ENCODE measurements at regions not wholly inside any gene's neighbourhood (a gene's known extent, or its start where the extent isn't known, plus 50 kb on each side); places are given as distances from the start of the nearest gene placed in this dataset.

DNA sequence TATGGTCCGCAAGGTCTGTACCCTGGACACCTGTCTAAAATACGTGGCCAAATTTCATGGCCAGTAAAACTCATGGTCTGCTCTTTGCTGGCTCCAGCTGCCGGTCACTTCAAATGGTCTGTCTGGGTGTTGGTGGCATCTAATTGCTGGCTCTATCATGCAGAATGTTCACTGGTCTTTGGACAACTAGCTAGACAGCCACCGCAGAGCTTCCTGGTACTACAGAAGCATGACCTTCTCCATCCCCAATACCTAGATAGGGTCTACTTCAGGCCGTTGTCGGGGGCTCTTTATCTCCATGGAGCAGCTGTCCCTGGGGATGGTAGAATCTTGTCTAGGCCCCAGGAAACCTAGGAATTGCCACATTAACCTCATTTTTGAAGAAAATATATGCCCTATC, 88.4 kb upstream of the RMDN2 start:
- Histone ChIP-seq H3K36me3 (ENCODE audit: control insufficient read depth in 1 of 2, insufficient read depth in 2 of 2, low read length in 2 of 2) (no peaks in the 10 kb centered on the region), H3K79me2 (ENCODE audit: insufficient read depth, low read length) (no peaks in the 10 kb centered on the region), H3K4me1 (ENCODE audit: control insufficient read depth in 1 of 2, insufficient read depth in 2 of 2, low read length in 2 of 2) (no peaks in the 10 kb centered on the region), H2AFZ (ENCODE audit: low read depth, low read length, poor library complexity, severe bottlenecking) (no peak overlapping the region), H3K9me2 (ENCODE audit: insufficient read depth) (no peaks in the 10 kb centered on the region), H4K20me1 (ENCODE audit: insufficient read depth) (no peaks in the 10 kb centered on the region), H3K27ac (ENCODE audit: low read depth, low read length) (no peak overlapping the region), H3K9me3 (ENCODE audit: control insufficient read depth in 1 of 2, insufficient read depth in 1 of 2, low read depth in 1 of 2, low read length in 2 of 2) (no peaks in the 10 kb centered on the region), H3K27me3 (ENCODE audit: insufficient read depth, low read length) (no peaks in the 10 kb centered on the region), H3K9ac (ENCODE audit: low read length) (no peak overlapping the region), H3K4me3 (replicated peaks in 1 of 2; ENCODE audit: low read depth in 1 of 2, low read length in 2 of 2) (no peak overlapping the region), H3K4me2 (ENCODE audit: low read length) (no peak overlapping the region)
- ChIA-PET RAD21 (ENCODE audit: low non-redundant PET in 1 of 2, low total read pairs in 2 of 2, uncharacterized antibody in 2 of 2, unreplicated experiment in 2 of 2) (no interaction called here), POLR2A (no interaction called here), CTCF (interaction anchor here (0.7 kb wide), 1 partner anchor 438 kb away, joined by 3 read pairs; no protein-coding TSS in a partner anchor)
- intact Hi-C loops (cut with micrococcal nuclease) = no loop called here
- no peak for DNase-seq (ENCODE audit: low read depth, low spot score)
- no peak for ATAC-seq
- TF ChIP-seq EZH2phosphoT487 (IDR thresholded peaks at IDR 0.05; ENCODE audit: borderline replicate concordance) = no peak
- TF ChIP-seq POLR2AphosphoS5 (IDR thresholded peaks at IDR 0.05; ENCODE audit: low read depth, low read length) = no peak
- no peak for TF ChIP-seq FOSL1 (IDR thresholded peaks at IDR 0.05; ENCODE audit: low read depth)
- TF ChIP-seq ZFX (IDR thresholded peaks at IDR 0.05) = no peak
- no peak for TF ChIP-seq TCF7L2 (IDR thresholded peaks at IDR 0.05; ENCODE audit: borderline replicate concordance, extremely low read depth, insufficient read depth, insufficient read length)
- no peak for TF ChIP-seq EGR1 (IDR thresholded peaks at IDR 0.05; ENCODE audit: low read depth)
- no peak for TF ChIP-seq ZNF274 (IDR thresholded peaks at IDR 0.05; ENCODE audit: low read depth, low read length)
- TF ChIP-seq, protein P1, sequence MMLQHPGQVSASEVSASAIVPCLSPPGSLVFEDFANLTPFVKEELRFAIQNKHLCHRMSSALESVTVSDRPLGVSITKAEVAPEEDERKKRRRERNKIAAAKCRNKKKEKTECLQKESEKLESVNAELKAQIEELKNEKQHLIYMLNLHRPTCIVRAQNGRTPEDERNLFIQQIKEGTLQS (IDR thresholded peaks at IDR 0.05) = no peak
- TF ChIP-seq SIN3A (IDR thresholded peaks at IDR 0.05; ENCODE audit: low read depth) = no peak
- TF ChIP-seq SRF (IDR thresholded peaks at IDR 0.05; ENCODE audit: low read depth) = no peak
- TF ChIP-seq, protein P2, sequence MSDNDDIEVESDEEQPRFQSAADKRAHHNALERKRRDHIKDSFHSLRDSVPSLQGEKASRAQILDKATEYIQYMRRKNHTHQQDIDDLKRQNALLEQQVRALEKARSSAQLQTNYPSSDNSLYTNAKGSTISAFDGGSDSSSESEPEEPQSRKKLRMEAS (IDR thresholded peaks at IDR 0.05) = no peak
- TF ChIP-seq RAD21 (IDR thresholded peaks at IDR 0.05; ENCODE audit: low read depth) = no peak
- TF ChIP-seq ELF1 (IDR thresholded peaks at IDR 0.05; ENCODE audit: borderline replicate concordance, low read depth) = no peak
- TF ChIP-seq CEBPB (IDR thresholded peaks at IDR 0.05; ENCODE audit: low read depth) = no peak
- TF ChIP-seq JUND (IDR thresholded peaks at IDR 0.05) = no peak
- TF ChIP-seq CBX3 (IDR thresholded peaks at IDR 0.05; ENCODE audit: low read depth) = no peak
- TF ChIP-seq YY1 (IDR thresholded peaks at IDR 0.05; ENCODE audit: extremely low read depth, insufficient replicate concordance, low read depth, low read length) = no peak
- TF ChIP-seq, protein P3, sequence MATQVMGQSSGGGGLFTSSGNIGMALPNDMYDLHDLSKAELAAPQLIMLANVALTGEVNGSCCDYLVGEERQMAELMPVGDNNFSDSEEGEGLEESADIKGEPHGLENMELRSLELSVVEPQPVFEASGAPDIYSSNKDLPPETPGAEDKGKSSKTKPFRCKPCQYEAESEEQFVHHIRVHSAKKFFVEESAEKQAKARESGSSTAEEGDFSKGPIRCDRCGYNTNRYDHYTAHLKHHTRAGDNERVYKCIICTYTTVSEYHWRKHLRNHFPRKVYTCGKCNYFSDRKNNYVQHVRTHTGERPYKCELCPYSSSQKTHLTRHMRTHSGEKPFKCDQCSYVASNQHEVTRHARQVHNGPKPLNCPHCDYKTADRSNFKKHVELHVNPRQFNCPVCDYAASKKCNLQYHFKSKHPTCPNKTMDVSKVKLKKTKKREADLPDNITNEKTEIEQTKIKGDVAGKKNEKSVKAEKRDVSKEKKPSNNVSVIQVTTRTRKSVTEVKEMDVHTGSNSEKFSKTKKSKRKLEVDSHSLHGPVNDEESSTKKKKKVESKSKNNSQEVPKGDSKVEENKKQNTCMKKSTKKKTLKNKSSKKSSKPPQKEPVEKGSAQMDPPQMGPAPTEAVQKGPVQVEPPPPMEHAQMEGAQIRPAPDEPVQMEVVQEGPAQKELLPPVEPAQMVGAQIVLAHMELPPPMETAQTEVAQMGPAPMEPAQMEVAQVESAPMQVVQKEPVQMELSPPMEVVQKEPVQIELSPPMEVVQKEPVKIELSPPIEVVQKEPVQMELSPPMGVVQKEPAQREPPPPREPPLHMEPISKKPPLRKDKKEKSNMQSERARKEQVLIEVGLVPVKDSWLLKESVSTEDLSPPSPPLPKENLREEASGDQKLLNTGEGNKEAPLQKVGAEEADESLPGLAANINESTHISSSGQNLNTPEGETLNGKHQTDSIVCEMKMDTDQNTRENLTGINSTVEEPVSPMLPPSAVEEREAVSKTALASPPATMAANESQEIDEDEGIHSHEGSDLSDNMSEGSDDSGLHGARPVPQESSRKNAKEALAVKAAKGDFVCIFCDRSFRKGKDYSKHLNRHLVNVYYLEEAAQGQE (IDR thresholded peaks at IDR 0.05; ENCODE audit: low read depth) = no peak
- no peak for TF ChIP-seq POLR2A (IDR thresholded peaks at IDR 0.05; ENCODE audit: borderline replicate concordance, extremely low read depth, insufficient read depth, insufficient read length)
- no TSS peak for BruUV-seq (replicated peaks)

Data from HCT116 (cell line).